MM.1S (cell line): ENCODE measurements at regions not wholly inside any gene's neighbourhood (a gene's known extent, or its start where the extent isn't known, plus 50 kb on each side); places are given as distances from the start of the nearest gene placed in this dataset.

ENCODE experiments used
- DNase-seq: peaks from one replicate; pipeline ENCODE4 v3.0.0-alpha.2; 2015
- H2AFZ ChIP-seq: fragments of 300-600 bp; sonication (generic); 2 replicates; pipeline ENCODE4 v1.6.0; 2016; ENCODE audit warnings: antibody characterized with exemption, low read length
- H3F3A ChIP-seq: fragments of 300-600 bp; sonication (generic); 2 replicates; pipeline ENCODE4 v1.6.1; 2016; ENCODE audit warnings: mild to moderate bottlenecking, antibody characterized with exemption, low read length, moderate library complexity, mixed read lengths; ENCODE audit not compliant: insufficient read depth
- H3K27ac ChIP-seq: fragments of 300-600 bp; sonication (generic); 2 replicates; pipeline ENCODE4 v1.5.1; 2016; ENCODE audit warnings: mild to moderate bottlenecking, low read length
- H3K27me3 ChIP-seq: fragments of 300-600 bp; sonication (generic); replicated peaks from 2 replicates; pipeline ENCODE4 v1.6.0; 2016; ENCODE audit warnings: low read length; ENCODE audit not compliant: insufficient read depth
- H3K36me3 ChIP-seq: fragments of 300-600 bp; sonication (generic); replicated peaks from 2 replicates; pipeline ENCODE4 v1.6.1; 2016; ENCODE audit warnings: mild to moderate bottlenecking, low read length, mixed read lengths; ENCODE audit not compliant: insufficient read depth
- H3K4me1 ChIP-seq: fragments of 300-600 bp; sonication (generic); 2 replicates; pipeline ENCODE4 v1.6.1; 2016; ENCODE audit warnings: low read length, mixed read lengths
- H3K4me2 ChIP-seq: fragments of 300-600 bp; sonication (generic); 2 replicates; pipeline ENCODE4 v1.6.0; 2016; ENCODE audit warnings: low read depth, low read length
- H3K4me3 ChIP-seq: fragments of 300-600 bp; sonication (generic); 2 replicates; pipeline ENCODE4 v1.5.1; 2016; ENCODE audit warnings: low read length, mixed read lengths
- H3K79me2 ChIP-seq: fragments of 300-600 bp; sonication (generic); 2 replicates; pipeline ENCODE4 v1.6.1; 2016; ENCODE audit warnings: mixed run types, low read length, mixed read lengths
- H3K9ac ChIP-seq: fragments of 300-600 bp; sonication (generic); 2 replicates; pipeline ENCODE4 v1.6.1; 2016; ENCODE audit warnings: low read length, mixed read lengths
- H3K9me2 ChIP-seq: fragments of 300-600 bp; sonication (generic); replicated peaks from 2 replicates; pipeline ENCODE4 v1.6.1; 2016; ENCODE audit warnings: mild to moderate bottlenecking, low read length, mixed read lengths; ENCODE audit not compliant: insufficient read depth
- H3K9me3 ChIP-seq: fragments of 300-600 bp; sonication (generic); replicated peaks from 2 replicates; pipeline ENCODE4 v1.6.1; 2016; ENCODE audit warnings: mild to moderate bottlenecking, low read length, mixed read lengths; ENCODE audit not compliant: insufficient read depth
- H4K20me1 ChIP-seq: fragments of 300-600 bp; sonication (generic); 2 replicates; pipeline ENCODE4 v1.6.1; 2016; ENCODE audit warnings: mild to moderate bottlenecking, low read length, moderate library complexity, mixed read lengths; ENCODE audit not compliant: insufficient read depth
- EZH2 ChIP-seq: fragments of 300-600 bp; sonication (generic); optimal IDR thresholded peaks from 2 replicates; pipeline ENCODE3; 2017; ENCODE audit warnings: low read depth, mild to moderate bottlenecking, antibody characterized with exemption, low read length, mixed read lengths
- EZH2phosphoT487 ChIP-seq: fragments of 300-600 bp; sonication (generic); IDR thresholded peaks from 2 replicates; pipeline ENCODE4 v1.6.1; 2018; ENCODE audit warnings: antibody characterized with exemption, low read length
- TF ChIP-seq, protein P1 (sequence below): fragments of 300-600 bp; sonication (generic); IDR thresholded peaks from 2 replicates; pipeline ENCODE4 v1.5.1; 2016; ENCODE audit warnings: antibody characterized with exemption, low read length, mixed read lengths

DNA sequence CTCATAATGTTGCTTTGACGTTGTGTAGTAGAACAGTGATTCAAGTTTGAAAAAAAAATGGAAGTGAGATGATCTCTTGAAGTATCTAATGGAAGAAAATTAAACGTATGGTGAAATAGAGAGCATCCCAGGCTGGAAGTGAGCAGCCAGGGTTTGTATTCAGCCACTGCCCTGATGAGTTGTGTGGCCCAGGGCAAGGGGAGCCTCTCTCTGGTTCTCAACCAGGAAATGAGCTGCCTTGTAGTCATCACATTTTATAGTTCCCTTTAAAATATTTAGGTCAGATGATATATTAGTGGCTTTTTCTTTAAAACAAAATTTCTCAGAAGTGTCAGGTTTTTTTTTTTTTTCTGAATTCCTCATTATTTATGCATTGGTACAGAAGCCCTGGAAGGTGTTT lies 150.3 kb downstream of the GPAT3 start:
- TF ChIP-seq, protein P1, sequence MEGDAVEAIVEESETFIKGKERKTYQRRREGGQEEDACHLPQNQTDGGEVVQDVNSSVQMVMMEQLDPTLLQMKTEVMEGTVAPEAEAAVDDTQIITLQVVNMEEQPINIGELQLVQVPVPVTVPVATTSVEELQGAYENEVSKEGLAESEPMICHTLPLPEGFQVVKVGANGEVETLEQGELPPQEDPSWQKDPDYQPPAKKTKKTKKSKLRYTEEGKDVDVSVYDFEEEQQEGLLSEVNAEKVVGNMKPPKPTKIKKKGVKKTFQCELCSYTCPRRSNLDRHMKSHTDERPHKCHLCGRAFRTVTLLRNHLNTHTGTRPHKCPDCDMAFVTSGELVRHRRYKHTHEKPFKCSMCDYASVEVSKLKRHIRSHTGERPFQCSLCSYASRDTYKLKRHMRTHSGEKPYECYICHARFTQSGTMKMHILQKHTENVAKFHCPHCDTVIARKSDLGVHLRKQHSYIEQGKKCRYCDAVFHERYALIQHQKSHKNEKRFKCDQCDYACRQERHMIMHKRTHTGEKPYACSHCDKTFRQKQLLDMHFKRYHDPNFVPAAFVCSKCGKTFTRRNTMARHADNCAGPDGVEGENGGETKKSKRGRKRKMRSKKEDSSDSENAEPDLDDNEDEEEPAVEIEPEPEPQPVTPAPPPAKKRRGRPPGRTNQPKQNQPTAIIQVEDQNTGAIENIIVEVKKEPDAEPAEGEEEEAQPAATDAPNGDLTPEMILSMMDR = no peak
- TF ChIP-seq EZH2phosphoT487 (no peak), EZH2 (no peak)
- H3K9me2 ChIP-seq = no peaks in the 10 kb centered on the region
- no peak overlapping the region for H3K9ac ChIP-seq
- H3K27me3 ChIP-seq = no peaks in the 10 kb centered on the region
- no peaks in the 10 kb centered on the region for H3K36me3 ChIP-seq
- H4K20me1 ChIP-seq = no peaks in the 10 kb centered on the region
- H3K4me2 ChIP-seq = no peak overlapping the region
- no peak for DNase-seq
- no peaks in the 10 kb centered on the region for H3K4me1 ChIP-seq
- H3K4me3 ChIP-seq = no peak overlapping the region
- no peaks in the 10 kb centered on the region for H3F3A ChIP-seq
- H3K9me3 ChIP-seq = no peaks in the 10 kb centered on the region
- no peaks in the 10 kb centered on the region for H3K79me2 ChIP-seq
- H3K27ac ChIP-seq = no peak overlapping the region
- no peak overlapping the region for H2AFZ ChIP-seq

- TF ChIP-seq, protein P1 = no peak
- H3K27ac ChIP-seq = no peak overlapping the region
- no peaks in the 10 kb centered on the region for H3K36me3 ChIP-seq
- H3F3A ChIP-seq = no peaks in the 10 kb centered on the region
- no peak overlapping the region for H3K9ac ChIP-seq
- H4K20me1 ChIP-seq = no peaks in the 10 kb centered on the region
- H3K4me1 ChIP-seq = no peaks in the 10 kb centered on the region
- H3K4me2 ChIP-seq = no peak overlapping the region
- H3K4me3 ChIP-seq = no peak overlapping the region
- no peaks in the 10 kb centered on the region for H3K27me3 ChIP-seq
- no peaks in the 10 kb centered on the region for H3K79me2 ChIP-seq
- H2AFZ ChIP-seq = no peak overlapping the region
- H3K9me2 ChIP-seq = no peaks in the 10 kb centered on the region
- DNase-seq = no peak
- no peaks in the 10 kb centered on the region for H3K9me3 ChIP-seq
Observed at GRCh38 chr4:83679692-83680091, 143.8 kb downstream of the GPAT3 start.

DNA sequence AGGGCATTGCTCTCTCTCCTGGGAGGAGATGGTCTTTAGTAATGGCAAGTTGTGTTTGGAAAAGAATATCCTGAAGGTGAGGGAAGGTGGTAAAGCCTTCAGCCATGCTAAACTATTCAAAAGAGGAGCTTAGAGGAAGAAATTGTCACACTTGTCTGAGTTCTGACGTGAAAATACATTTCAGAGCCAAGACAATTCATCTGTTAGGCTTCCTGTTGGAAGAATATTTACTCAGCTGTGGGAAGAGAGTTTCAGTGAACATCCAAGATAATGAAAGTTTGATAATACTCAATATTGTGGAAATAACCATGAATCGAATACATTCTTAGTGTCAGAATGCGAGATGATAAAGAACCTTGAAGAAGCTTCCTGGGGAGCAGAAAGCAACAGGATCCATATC lies 143.3 kb downstream of the GPAT3 start:
- no peaks in the 10 kb centered on the region for H3K79me2 ChIP-seq
- H4K20me1 ChIP-seq = no peaks in the 10 kb centered on the region
- H3K4me3 ChIP-seq = no peak overlapping the region
- H3K4me2 ChIP-seq = no peak overlapping the region
- TF ChIP-seq EZH2phosphoT487 (no peak), EZH2 (no peak)
- TF ChIP-seq, protein P1 = no peak
- no peaks in the 10 kb centered on the region for H3K4me1 ChIP-seq
- H3K27me3 ChIP-seq = no peaks in the 10 kb centered on the region
- no peak for DNase-seq
- H2AFZ ChIP-seq = no peak overlapping the region
- H3K36me3 ChIP-seq = no peaks in the 10 kb centered on the region
- H3F3A ChIP-seq = no peaks in the 10 kb centered on the region
- no peaks in the 10 kb centered on the region for H3K9me2 ChIP-seq
- no peak overlapping the region for H3K9ac ChIP-seq
- no peaks in the 10 kb centered on the region for H3K9me3 ChIP-seq
- no peak overlapping the region for H3K27ac ChIP-seq
